SJCRH30 (cell line): ENCODE measurements at regions not wholly inside any gene's neighbourhood (a gene's known extent, or its start where the extent isn't known, plus 50 kb on each side); places are given as distances from the start of the nearest gene placed in this dataset.
"Not testable (repeated sequence)": the region's sequence is repeated elsewhere in the genome, so short reads cannot be mapped to it uniquely, and the experiment has no call there.

ENCODE experiments used
- DNase-seq, 2 experiments: peaks; one replicate each; pipeline ENCODE4 v3.0.0-alpha.2; 2015 to 2020
- H3K27ac ChIP-seq: fragments of 250-450 bp; sonication (Bioruptor Pico); 2 replicates; pipeline ENCODE4 v1.5.1; 2020; ENCODE audit warnings: mild to moderate bottlenecking, moderate library complexity
- H3K27me3 ChIP-seq: fragments of 250-450 bp; sonication (Bioruptor Pico); 2 replicates; pipeline ENCODE4 v1.5.1; 2020; ENCODE audit warnings: mild to moderate bottlenecking, moderate library complexity
- H3K36me3 ChIP-seq: fragments of 250-450 bp; sonication (Bioruptor Pico); 2 replicates; pipeline ENCODE4 v1.5.1; 2020; ENCODE audit warnings: mild to moderate bottlenecking, moderate library complexity
- H3K4me1 ChIP-seq: fragments of 250-450 bp; sonication (Bioruptor Pico); 2 replicates; pipeline ENCODE4 v1.5.1; 2020; ENCODE audit warnings: mild to moderate bottlenecking, moderate library complexity
- H3K4me3 ChIP-seq: fragments of 250-450 bp; sonication (Bioruptor Pico); 2 replicates; pipeline ENCODE4 v1.5.1; 2020; ENCODE audit warnings: mild to moderate bottlenecking, moderate library complexity
- H3K9me3 ChIP-seq: fragments of 250-450 bp; sonication (Bioruptor Pico); replicated peaks from 2 replicates; pipeline ENCODE4 v1.5.1; 2020; ENCODE audit warnings: mild to moderate bottlenecking, moderate library complexity

- Histone ChIP-seq H3K36me3 (no peaks in the 10 kb centered on the region), H3K27me3 (no peaks in the 10 kb centered on the region), H3K9me3 (no peaks in the 10 kb centered on the region), H3K4me3 (no peak overlapping the region), H3K27ac (no peak overlapping the region), H3K4me1 (no peaks in the 10 kb centered on the region; the same call in 1 of the 2 replicates)
- DNase-seq: no peak
These were observed 302.6 kb upstream of the LYZL1 start for GRCh38 chr10:28986117-28986792.

DNA sequence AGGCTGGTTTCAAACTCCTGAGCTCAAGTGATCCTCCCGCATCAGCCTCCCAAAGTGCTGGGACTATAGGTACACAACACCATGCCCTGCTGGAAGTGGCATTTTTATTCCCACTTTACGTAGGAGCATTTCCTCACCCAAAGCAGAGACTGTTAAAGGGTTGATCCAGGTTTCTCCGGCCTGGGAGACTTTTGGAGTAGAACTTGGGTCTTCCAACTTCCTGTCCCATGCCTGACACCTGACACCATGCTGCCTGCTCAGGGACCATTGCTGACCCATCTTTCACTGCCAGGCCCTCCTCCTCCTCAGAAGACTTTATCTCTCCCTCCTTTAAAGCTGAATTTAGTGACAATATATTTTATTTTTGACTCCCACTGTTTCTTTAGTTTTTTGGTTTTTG, 302.0 kb upstream of the LYZL1 start:
- no peak for DNase-seq
- Histone ChIP-seq H3K27ac (no peak overlapping the region), H3K36me3 (no peaks in the 10 kb centered on the region), H3K4me1 (no peaks in the 10 kb centered on the region; the same call in 1 of the 2 replicates), H3K9me3 (no peaks in the 10 kb centered on the region), H3K4me3 (no peak overlapping the region), H3K27me3 (no peaks in the 10 kb centered on the region)

DNA sequence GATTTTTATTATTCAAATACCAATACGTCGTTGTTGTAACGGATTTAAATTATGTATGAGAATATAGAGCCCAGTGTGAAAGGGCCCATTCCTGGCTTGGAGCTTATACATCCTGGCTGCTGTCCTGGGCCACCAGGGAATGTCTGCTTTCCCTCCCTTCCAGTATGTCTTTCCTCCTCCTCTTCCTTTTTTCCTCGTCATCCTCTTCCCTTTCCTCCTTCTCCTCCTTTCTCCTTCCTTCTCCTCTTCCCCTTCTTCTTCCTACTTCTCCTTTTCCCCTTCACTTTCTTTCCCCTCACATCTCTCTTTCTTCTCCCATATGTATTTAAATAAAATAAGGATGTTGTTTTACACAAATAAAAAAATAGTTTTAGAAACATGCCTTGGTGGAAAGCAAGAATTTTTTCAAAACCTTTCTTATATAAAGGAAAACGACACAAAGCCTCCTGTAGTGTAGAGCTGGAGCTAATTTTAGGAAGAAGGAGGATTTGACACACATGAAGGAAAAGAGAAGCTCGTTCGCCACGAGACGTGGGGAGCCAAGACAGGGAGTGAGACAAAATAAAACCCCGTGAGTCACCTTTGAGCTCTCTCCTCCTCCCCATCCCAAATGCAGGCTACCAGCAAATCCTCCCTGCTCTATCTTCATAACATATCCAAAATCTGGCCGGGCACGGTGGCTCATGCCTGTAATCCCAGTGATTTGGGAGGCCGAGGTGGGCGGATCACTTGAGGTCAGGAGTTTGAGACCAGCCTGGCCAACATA, 301.1 kb upstream of the LYZL1 start:
- Histone ChIP-seq H3K27me3 (no peaks in the 10 kb centered on the region), H3K4me1 (no peaks in the 10 kb centered on the region; the same call in 1 of the 2 replicates), H3K36me3 (no peaks in the 10 kb centered on the region), H3K4me3 (no peak overlapping the region), H3K9me3 (no peaks in the 10 kb centered on the region), H3K27ac (no peak overlapping the region)
- no peak for DNase-seq

- Histone ChIP-seq H3K27ac (no peak overlapping the region), H3K4me3 (no peak overlapping the region), H3K4me1 (no peaks in the 10 kb centered on the region; the same call in 1 of the 2 replicates), H3K27me3 (no peaks in the 10 kb centered on the region), H3K9me3 (no peaks in the 10 kb centered on the region), H3K36me3 (no peaks in the 10 kb centered on the region)
- no peak for DNase-seq
These were observed 299.9 kb upstream of the LYZL1 start for GRCh38 chr10:28988980-28989379.

DNA sequence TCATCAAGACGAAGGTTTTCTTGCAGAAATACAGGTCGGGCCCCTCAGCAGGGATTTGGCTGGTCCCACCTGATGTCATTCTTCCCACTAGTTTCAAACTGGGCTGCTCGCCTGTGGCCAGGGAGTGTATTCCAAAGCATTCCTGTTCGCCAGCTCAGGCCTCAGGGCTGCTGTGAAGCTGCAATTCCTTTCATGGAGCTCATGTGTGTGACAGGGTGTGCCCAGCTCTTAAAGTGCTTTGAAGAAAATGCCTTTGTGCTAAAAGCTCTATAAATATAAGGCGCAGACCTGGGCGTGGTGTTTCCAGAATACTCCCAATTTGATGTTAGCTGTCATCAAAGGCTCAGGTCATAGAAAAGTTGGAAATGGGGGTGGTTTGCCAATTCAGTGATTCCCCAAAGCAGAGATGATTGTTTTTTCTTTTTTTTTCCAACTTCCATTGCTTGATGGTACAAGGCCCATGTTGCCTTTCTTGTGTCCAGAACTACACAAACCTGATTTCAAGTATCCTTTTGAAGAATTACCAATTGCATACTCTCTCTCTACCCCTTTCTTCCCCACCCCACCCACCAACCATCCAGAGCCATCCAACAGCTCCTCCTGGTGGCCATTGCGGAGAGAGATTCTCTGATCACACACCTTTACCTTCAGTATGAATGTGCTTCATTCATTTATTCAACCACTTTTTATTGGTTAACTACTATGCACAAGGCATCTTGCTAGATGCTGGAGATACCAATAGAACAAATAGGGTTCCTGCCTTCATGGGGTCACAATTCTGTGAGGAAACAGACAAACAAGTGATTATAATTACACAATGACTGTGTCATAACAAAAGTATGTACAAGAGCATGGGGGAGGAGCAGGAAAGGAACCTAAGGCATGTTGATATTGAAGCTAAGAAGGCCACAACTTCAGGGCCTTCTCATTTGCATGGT, 297.3 kb upstream of the LYZL1 start:
- DNase-seq: peak; percentile 50 to 75
- H3K4me1 ChIP-seq: no peaks in the 10 kb centered on the region
- no peak overlapping the region for H3K27ac ChIP-seq

GRCh38 chr10:28993056-28993455, 295.8 kb upstream of the LYZL1 start:
- Histone ChIP-seq H3K9me3 (no peaks in the 10 kb centered on the region), H3K4me3 (no peak overlapping the region), H3K4me1 (no peaks in the 10 kb centered on the region), H3K27ac (no peak overlapping the region), H3K27me3 (no peaks in the 10 kb centered on the region), H3K36me3 (no peaks in the 10 kb centered on the region)
- DNase-seq: no peak

More for the DNA sequence above, 297.3 kb upstream of the LYZL1 start:
- H3K27me3 ChIP-seq: no peaks in the 10 kb centered on the region
- H3K36me3 ChIP-seq: no peaks in the 10 kb centered on the region
- no peaks in the 10 kb centered on the region for H3K9me3 ChIP-seq
- H3K4me3 ChIP-seq: no peak overlapping the region

DNA sequence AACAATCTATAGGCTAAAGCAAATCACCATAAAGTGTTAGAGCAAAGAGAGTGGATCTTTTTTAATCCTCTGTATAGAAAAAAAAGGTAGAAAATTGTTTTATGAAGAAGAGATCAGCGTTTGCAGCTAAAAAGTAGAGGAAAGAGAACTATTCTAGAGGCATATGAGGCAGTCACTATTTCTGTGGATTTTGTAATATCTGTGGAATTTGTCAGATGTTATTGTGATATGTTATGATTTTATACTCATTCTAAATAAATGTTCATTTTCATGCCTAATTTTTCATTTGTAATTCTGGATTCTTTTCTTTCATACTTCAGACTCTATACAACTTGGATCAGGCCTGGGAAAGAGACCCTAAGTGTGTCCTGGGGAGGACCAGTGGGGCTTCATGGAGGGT, 295.0 kb upstream of the LYZL1 start:
- DNase-seq: no peak
- Histone ChIP-seq H3K4me1 (no peaks in the 10 kb centered on the region), H3K27ac (no peak overlapping the region), H3K27me3 (no peaks in the 10 kb centered on the region), H3K36me3 (no peaks in the 10 kb centered on the region), H3K4me3 (no peak overlapping the region), H3K9me3 (no peaks in the 10 kb centered on the region)

DNA sequence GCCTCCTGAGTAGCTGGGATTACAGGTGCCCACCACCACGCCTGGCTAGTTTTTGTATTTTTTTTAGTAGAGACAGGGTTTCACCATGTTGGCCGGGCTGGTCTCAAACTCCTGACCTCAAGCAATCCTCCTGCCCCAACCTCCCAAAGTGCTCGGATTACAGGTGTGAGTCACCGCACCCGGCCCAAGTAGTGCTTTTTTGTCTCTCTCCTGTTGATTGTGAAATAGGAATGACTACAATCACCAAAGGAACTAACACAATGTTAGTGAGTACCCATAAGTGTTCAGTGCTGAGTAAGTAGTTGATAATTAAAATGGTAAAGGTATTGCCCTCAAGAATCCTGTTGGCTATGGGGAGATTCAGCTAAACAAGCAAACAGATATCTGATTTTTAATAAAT, 294.1 kb upstream of the LYZL1 start:
- not testable (repeated sequence) for H3K27ac ChIP-seq, H3K36me3 ChIP-seq, H3K4me1 ChIP-seq, H3K27me3 ChIP-seq, DNase-seq, H3K9me3 ChIP-seq, H3K4me3 ChIP-seq

DNA sequence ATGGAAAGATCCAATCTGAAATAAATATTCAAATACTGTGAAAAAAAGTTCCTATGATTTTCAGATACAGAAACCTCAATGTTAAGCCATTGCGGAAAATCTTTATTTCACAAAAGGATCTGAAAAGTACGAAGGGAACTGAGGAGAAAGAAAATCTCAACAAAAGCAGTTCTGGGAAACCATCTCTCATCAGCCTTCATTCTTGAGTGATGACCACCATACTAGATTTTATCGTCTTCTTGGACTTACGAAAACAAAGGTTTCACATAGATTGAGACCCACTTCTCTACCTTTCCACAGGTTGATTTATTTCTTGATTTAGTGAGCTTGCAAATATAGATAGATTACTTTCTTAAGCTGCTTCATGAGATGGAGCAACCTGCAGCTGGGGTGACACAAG, 293.4 kb upstream of the LYZL1 start:
- H3K27ac ChIP-seq: no peak overlapping the region
- H3K27me3 ChIP-seq: no peaks in the 10 kb centered on the region
- DNase-seq: no peak
- H3K4me3 ChIP-seq: no peak overlapping the region
- no peaks in the 10 kb centered on the region for H3K36me3 ChIP-seq
- no peaks in the 10 kb centered on the region for H3K4me1 ChIP-seq
- H3K9me3 ChIP-seq: no peaks in the 10 kb centered on the region

DNA sequence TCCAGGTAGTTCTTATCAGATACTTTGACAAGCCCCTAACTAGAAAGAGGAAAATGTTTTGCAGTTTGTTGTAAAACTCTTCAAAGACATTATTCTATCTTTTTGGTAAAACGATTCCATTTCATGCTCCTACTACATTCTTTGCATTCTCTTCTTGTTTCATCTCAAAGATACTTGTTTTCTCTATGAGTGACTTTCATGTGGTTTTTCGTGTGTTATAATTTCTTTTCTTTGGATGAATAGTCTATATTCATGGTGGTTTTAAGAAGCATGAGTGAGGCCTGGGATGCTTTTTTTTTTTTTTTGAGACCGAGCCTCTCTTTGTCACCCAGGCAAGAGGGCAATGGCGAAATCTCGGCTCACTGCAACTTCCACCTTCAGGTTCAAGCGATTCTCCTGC, 292.5 kb upstream of the LYZL1 start:
- Histone ChIP-seq H3K4me3 (no peak overlapping the region), H3K9me3 (no peaks in the 10 kb centered on the region), H3K36me3 (no peaks in the 10 kb centered on the region), H3K27me3 (no peaks in the 10 kb centered on the region), H3K27ac (no peak overlapping the region), H3K4me1 (no peaks in the 10 kb centered on the region)
- no peak for DNase-seq

DNA sequence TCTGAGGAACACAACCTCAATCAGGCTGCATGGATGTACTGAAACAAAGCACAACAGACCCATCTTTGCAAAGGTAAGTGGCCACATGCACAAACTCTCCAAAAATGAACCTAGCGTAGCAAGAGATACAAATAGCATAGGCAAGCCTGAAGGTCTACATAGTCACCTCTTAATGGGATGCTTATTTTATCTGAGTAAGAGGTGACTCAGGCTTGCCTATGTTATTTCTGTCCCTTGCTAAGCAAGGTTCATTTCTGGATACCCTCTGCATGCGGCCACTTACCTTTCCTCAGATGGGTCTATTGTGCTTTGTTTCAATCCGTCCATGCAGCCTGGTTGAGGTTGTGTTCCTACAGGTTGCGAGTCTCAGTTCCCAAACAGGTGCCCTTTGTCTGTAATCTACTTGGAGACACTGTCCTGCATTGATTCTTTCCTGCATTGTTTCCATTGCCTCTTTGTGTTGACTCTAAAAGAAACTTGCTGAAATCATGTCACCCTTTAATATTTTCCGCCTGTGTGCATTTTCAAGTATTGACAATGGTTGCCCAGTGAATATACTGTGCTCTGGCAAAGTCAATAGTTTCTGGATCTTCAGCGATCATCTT, 291.8 kb upstream of the LYZL1 start:
- no peaks in the 10 kb centered on the region for H3K36me3 ChIP-seq
- H3K4me1 ChIP-seq: no peaks in the 10 kb centered on the region
- no peaks in the 10 kb centered on the region for H3K27me3 ChIP-seq
- no peak for DNase-seq
- no peak overlapping the region for H3K27ac ChIP-seq
- H3K9me3 ChIP-seq: no peaks in the 10 kb centered on the region
- H3K4me3 ChIP-seq: no peak overlapping the region

GRCh38 chr10:28997734-28998133, 291.1 kb upstream of the LYZL1 start:
- H3K4me3 ChIP-seq: no peak overlapping the region
- no peak for DNase-seq
- H3K27ac ChIP-seq: no peak overlapping the region
- H3K9me3 ChIP-seq: no peaks in the 10 kb centered on the region
- no peaks in the 10 kb centered on the region for H3K36me3 ChIP-seq
- no peaks in the 10 kb centered on the region for H3K27me3 ChIP-seq
- H3K4me1 ChIP-seq: no peaks in the 10 kb centered on the region

GRCh38 chr10:29001801-29002200, 287.1 kb upstream of the LYZL1 start:
- H3K27ac ChIP-seq: no peak overlapping the region
- no peaks in the 10 kb centered on the region for H3K36me3 ChIP-seq
- DNase-seq: no peak
- H3K9me3 ChIP-seq: no peaks in the 10 kb centered on the region
- H3K4me1 ChIP-seq: no peaks in the 10 kb centered on the region
- no peaks in the 10 kb centered on the region for H3K27me3 ChIP-seq
- H3K4me3 ChIP-seq: no peak overlapping the region

DNA sequence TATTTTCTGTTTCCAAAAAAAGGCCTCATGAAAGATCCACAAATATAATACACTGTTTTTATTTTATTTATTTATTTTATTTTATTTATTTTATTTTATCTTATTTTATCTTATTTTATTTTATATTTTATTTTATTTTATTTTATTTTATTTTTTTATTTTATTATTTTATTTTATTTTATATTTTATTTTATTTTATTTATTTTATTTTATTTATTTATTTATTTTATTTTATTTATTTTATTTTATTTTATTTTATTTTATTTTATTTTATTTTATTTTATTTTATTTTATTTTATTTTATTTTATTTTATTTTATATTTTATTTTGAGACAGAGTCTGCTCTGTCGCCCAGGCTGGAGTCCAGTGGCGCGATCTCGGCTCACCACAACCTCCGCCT, 285.9 kb upstream of the LYZL1 start:
- H3K4me3 ChIP-seq, H3K9me3 ChIP-seq, H3K27ac ChIP-seq, H3K27me3 ChIP-seq, H3K36me3 ChIP-seq, H3K4me1 ChIP-seq, DNase-seq: not testable (repeated sequence)

GRCh38 chr10:29005988-29006387, 282.9 kb upstream of the LYZL1 start:
- Histone ChIP-seq H3K4me3 (no peak overlapping the region), H3K36me3 (no peaks in the 10 kb centered on the region), H3K4me1 (no peaks in the 10 kb centered on the region), H3K9me3 (no peaks in the 10 kb centered on the region), H3K27ac (no peak overlapping the region), H3K27me3 (no peaks in the 10 kb centered on the region)
- DNase-seq: no peak
